K562 (cell line): ENCODE measurements at regions not wholly inside any gene's neighbourhood (a gene's known extent, or its start where the extent isn't known, plus 50 kb on each side); places are given as distances from the start of the nearest gene placed in this dataset.

Experiments
- ATAC-seq: fragments of 200-7000 bp; cut with Tn5 transposase; 3 replicates; pipeline ENCODE4 v1.9.1; 2020; ENCODE audit warnings: moderate library complexity
- BruUV-seq: library from RNA; stranded (reverse); fragments of 400-500 nt; replicated peaks from 2 replicates; lab custom pipeline; 2021; lab: Mats Ljungman, UMichigan
- CTCF ChIA-PET: fragments of 300-600 bp; formaldehyde crosslinking; extraction: SDS; loops from one replicate; lab custom pipeline; 2021; ENCODE audit warnings: low intra/inter-chr PET ratio; lab: Yijun Ruan, JAX
- POLR2A ChIA-PET: fragments of 300-600, 350-650 bp; sonication (Branson Sonifier 250); formaldehyde crosslinking; extraction: SDS; loops from one replicate; lab custom pipeline; 2021; ENCODE audit warnings: antibody characterized with exemption, inconsistent platforms; lab: Yijun Ruan, JAX
- DNase-seq, 4 experiments: peaks; one replicate each; pipeline versions ENCODE4 v3.0.0 to v3.0.0-alpha.2; 2011 to 2018; ENCODE audit warnings: low spot score in 3 of 4, mixed read lengths in 3 of 4; ENCODE audit errors: extremely low read depth in 1 of 4
- FAIRE-seq: peaks from 2 replicates; lab custom pipeline; 2011; peaks lifted over from hg19 to GRCh38; lab: Jason Lieb, UNC
- H2AFZ ChIP-seq: 2 replicates; pipeline ENCODE4 v1.6.0; 2011; ENCODE audit warnings: low read depth, low read length, control low read depth, inconsistent platforms
- H3K27ac ChIP-seq: fragments of 200-600 bp; 3 replicates; pipeline ENCODE4 v1.8.0; 2011; ENCODE audit warnings: low read depth, mild to moderate bottlenecking, control low read depth, inconsistent platforms, low read length, moderate library complexity, mixed read lengths; ENCODE audit errors: extremely low read depth
- H3K27me3 ChIP-seq, 2 experiments: fragments of 300-600 bp in 1 of 2; 2 replicates in 1 of 2; 3 replicates in 1 of 2; pipeline versions ENCODE4 v1.6.0 to v1.8.0; 2011; ENCODE audit warnings: inconsistent platforms in 2 of 2, low read length in 2 of 2, mild to moderate bottlenecking in 1 of 2, mixed read lengths in 1 of 2, moderate library complexity in 1 of 2; ENCODE audit not compliant: control insufficient read depth in 2 of 2, insufficient read depth in 2 of 2
- H3K36me3 ChIP-seq: fragments of 300-600 bp; 3 replicates; pipeline ENCODE4 v1.8.0; 2011; ENCODE audit warnings: mild to moderate bottlenecking, low read length, inconsistent platforms; ENCODE audit not compliant: control insufficient read depth, insufficient read depth
- H3K4me1 ChIP-seq, 2 experiments: fragments of 200-600 bp in 1 of 2; replicated peaks in 1 of 2; 2 replicates in 1 of 2; 3 replicates in 1 of 2; pipeline versions ENCODE4 v1.5.1 to v1.8.0; 2011; ENCODE audit warnings: inconsistent platforms in 2 of 2, low read length in 2 of 2, mild to moderate bottlenecking in 1 of 2, mixed read lengths in 1 of 2, moderate library complexity in 1 of 2; ENCODE audit not compliant: control insufficient read depth in 2 of 2, insufficient read depth in 2 of 2
- H3K4me2 ChIP-seq: 2 replicates; pipeline ENCODE4 v1.6.1; 2011; ENCODE audit warnings: low read length, control low read depth, inconsistent platforms, mixed read lengths; ENCODE audit not compliant: insufficient read depth
- H3K4me3 ChIP-seq: fragments of 200-600 bp; sonication (generic), shearing (Covaris generic); 2 replicates; pipeline ENCODE4 v1.5.1; 2016; ENCODE audit warnings: control low read depth, inconsistent platforms
- H3K79me2 ChIP-seq: fragments of 200-600 bp; 3 replicates; pipeline ENCODE4 v1.8.0; 2011; ENCODE audit warnings: low read length, inconsistent platforms; ENCODE audit not compliant: control insufficient read depth, insufficient read depth
- H3K9ac ChIP-seq, 2 experiments: 2 replicates each; pipeline versions ENCODE4 v1.6.0 to v1.6.1; 2011; ENCODE audit warnings: low read depth in 2 of 2, low read length in 2 of 2, control low read depth in 1 of 2, inconsistent platforms in 1 of 2, mild to moderate bottlenecking in 1 of 2, mixed read lengths in 1 of 2; ENCODE audit not compliant: insufficient read depth in 1 of 2
- H3K9me1 ChIP-seq: one replicate; pipeline ENCODE4 v1.6.0; 2011; ENCODE audit warnings: inconsistent platforms, mild to moderate bottlenecking, low read length, moderate library complexity; ENCODE audit not compliant: control insufficient read depth, insufficient read depth
- H3K9me3 ChIP-seq: replicated peaks from 2 replicates; pipeline ENCODE4 v1.5.1; 2011; ENCODE audit warnings: low read depth, low read length, inconsistent platforms; ENCODE audit not compliant: control insufficient read depth, insufficient read depth
- H4K20me1 ChIP-seq: replicated peaks from 2 replicates; pipeline ENCODE4 v1.6.1; 2011; ENCODE audit warnings: low read length, inconsistent platforms, mixed read lengths; ENCODE audit not compliant: control insufficient read depth, insufficient read depth
- BHLHE40 ChIP-seq: IDR thresholded peaks from 2 replicates; pipeline ENCODE4 v1.6.1; 2011; ENCODE audit warnings: low read length, improper control_type of control experiment
- CCNT2 ChIP-seq: IDR thresholded peaks from 2 replicates; pipeline ENCODE4 v1.6.1; 2011; ENCODE audit warnings: borderline replicate concordance, low read depth, mild to moderate bottlenecking, moderate library complexity, mixed read lengths, low read length; ENCODE audit not compliant: insufficient read length; ENCODE audit errors: extremely low read depth
- RB1 ChIP-seq: fragments of 450-650 bp; IDR thresholded peaks from 2 replicates; pipeline ENCODE4 v1.6.1; 2017; ENCODE audit warnings: low read depth, mild to moderate bottlenecking
- RBBP5 ChIP-seq: fragments of 200-600 bp; sonication (generic); IDR thresholded peaks from 2 replicates; pipeline ENCODE4 v1.6.1; 2012; ENCODE audit warnings: borderline replicate concordance, mild to moderate bottlenecking, low read length, control low read depth, inconsistent platforms; ENCODE audit not compliant: insufficient read depth, poor library complexity, severe bottlenecking
- RHOXF2B ChIP-seq: fragments of 250-450 bp; sonication (Bioruptor Pico); conservative IDR thresholded peaks from 2 replicates; pipeline ENCODE4 v1.5.1; 2021
- SMC3 ChIP-seq: conservative IDR thresholded peaks from 2 replicates; pipeline ENCODE4 v1.6.1; 2011; ENCODE audit warnings: low read depth, low read length, improper control_type of control experiment; ENCODE audit not compliant: insufficient read depth
- TBP ChIP-seq: optimal IDR thresholded peaks from 2 replicates; pipeline ENCODE3; 2011; ENCODE audit warnings: low read depth, low read length, improper control_type of control experiment
- XRCC4 ChIP-seq: IDR thresholded peaks from one replicate; pipeline ENCODE4 v1.6.1; 2011; ENCODE audit not compliant: insufficient read depth, insufficient read length; ENCODE audit errors: extremely low read depth
- ZC3H11A ChIP-seq: IDR thresholded peaks from 2 replicates; pipeline ENCODE4 v1.6.1; 2012; ENCODE audit warnings: low read depth, low read length, improper control_type of control experiment
- WGBS: fragments of 100-300 bp; shearing (Covaris generic); methylation state at CpG from one replicate; pipeline ENCODE4 v1.1.6; 2016; ENCODE audit warnings: low coverage, mixed read lengths; ENCODE audit not compliant: insufficient coverage; ENCODE audit errors: missing lambda C conversion rate; 5-methylcytosine and 5-hydroxymethylcytosine counted together
- in situ Hi-C: fragments of 300-500 bp; cut with MboI; formaldehyde crosslinking; loops from 4 replicates; pipeline ENCODE4 v1.15.0; 2018; ENCODE audit warnings: inconsistent platforms, mixed read lengths
- intact Hi-C: fragments of 100-400 bp; cut with micrococcal nuclease; formaldehyde crosslinking; loops from 2 replicates; pipeline ENCODE4 v1.14.2; 2022
- TF ChIP-seq, protein P1 (sequence below): fragments of 450-650 bp; formaldehyde crosslinking; IDR thresholded peaks from 2 replicates; pipeline ENCODE4 v1.4.0; 2020; ENCODE audit warnings: mild to moderate bottlenecking, moderate library complexity
- TF ChIP-seq, protein P2 (sequence below): fragments of 450-650 bp; IDR thresholded peaks from one replicate; pipeline ENCODE4 v1.6.1; 2018; ENCODE audit warnings: mild to moderate bottlenecking, moderate library complexity; ENCODE audit not compliant: partially characterized antibody
- TF ChIP-seq, protein P3 (sequence below): fragments of 450-650 bp; IDR thresholded peaks from 2 replicates; pipeline ENCODE4 v1.6.1; 2016; ENCODE audit warnings: antibody characterized with exemption
- TF ChIP-seq, protein P4 (sequence below): fragments of 250-450 bp; sonication (Bioruptor Pico); IDR thresholded peaks from 2 replicates; pipeline ENCODE4 v1.4.0; 2020; ENCODE audit warnings: mild to moderate bottlenecking, moderate library complexity

DNA sequence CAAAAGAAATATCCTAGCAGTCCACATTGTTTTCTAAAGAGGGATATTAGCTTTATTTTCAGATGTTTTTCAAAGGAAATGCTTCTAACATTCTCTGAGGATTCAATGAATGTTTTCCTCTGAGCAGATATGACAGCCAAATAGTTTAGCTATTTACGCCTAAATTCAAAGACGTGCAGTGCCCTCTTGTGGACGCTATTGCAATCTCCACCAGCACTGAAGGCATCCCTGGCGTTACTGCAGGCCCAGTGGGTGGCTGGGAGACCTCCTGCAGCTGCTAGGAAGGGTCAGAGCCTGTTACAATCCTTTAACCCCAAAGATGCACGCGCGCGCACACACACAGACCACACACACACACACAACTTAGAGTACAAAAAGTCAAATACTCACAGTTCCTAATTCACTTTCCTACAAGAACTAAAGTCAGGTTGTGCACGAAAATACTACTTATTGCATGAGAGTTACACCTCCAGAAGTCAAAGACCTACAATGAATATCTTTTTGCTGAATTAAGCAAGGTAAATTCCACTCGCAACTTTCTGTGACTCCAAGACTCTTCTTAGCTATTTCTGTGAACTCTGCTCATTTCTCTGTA lies 589.3 kb upstream of the TMEM132C start (continued):
- TF ChIP-seq SMC3 (0 out of 2 replicates have a peak, but pooled peaks have one; percentile 10), RHOXF2B (no peak), TBP (no peak)
- TF ChIP-seq, protein P1, sequence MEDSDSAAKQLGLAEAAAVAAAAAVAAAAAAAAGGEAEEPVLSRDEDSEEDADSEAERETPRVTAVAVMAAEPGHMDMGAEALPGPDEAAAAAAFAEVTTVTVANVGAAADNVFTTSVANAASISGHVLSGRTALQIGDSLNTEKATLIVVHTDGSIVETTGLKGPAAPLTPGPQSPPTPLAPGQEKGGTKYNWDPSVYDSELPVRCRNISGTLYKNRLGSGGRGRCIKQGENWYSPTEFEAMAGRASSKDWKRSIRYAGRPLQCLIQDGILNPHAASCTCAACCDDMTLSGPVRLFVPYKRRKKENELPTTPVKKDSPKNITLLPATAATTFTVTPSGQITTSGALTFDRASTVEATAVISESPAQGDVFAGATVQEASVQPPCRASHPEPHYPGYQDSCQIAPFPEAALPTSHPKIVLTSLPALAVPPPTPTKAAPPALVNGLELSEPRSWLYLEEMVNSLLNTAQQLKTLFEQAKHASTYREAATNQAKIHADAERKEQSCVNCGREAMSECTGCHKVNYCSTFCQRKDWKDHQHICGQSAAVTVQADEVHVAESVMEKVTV = peak; percentile 32; the same call in 1 of the 2 replicates
- TF ChIP-seq, protein P2, sequence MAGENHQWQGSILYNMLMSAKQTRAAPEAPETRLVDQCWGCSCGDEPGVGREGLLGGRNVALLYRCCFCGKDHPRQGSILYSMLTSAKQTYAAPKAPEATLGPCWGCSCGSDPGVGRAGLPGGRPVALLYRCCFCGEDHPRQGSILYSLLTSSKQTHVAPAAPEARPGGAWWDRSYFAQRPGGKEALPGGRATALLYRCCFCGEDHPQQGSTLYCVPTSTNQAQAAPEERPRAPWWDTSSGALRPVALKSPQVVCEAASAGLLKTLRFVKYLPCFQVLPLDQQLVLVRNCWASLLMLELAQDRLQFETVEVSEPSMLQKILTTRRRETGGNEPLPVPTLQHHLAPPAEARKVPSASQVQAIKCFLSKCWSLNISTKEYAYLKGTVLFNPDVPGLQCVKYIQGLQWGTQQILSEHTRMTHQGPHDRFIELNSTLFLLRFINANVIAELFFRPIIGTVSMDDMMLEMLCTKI = no peak

DNA sequence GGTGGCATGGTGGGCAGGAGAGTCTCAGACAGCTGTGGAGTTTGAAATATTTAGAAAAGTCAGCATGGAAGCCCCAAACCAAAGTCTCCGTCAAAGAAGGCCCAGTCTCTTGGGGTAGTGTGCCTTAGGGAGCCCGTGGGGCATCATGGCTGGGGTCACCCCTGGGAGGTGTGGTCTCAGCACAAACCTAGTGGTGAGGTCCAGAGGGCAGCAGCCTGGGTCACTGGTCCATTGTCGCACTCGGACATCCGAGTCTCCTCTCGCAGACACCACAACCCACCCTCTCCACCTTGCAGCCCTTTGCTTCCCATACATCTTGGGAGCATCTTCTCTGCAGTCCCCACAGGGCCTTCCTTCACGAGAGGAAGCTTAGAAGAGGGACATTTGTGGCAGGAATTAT lies 588.0 kb upstream of the TMEM132C start:
- in situ Hi-C loops = no loop called here
- no peaks in the 10 kb centered on the region for H3K27me3 ChIP-seq
- H3K36me3 ChIP-seq = no peaks in the 10 kb centered on the region
- H3K4me1 ChIP-seq = no peaks in the 10 kb centered on the region
- no peak overlapping the region for H3K4me3 ChIP-seq
- no peaks in the 10 kb centered on the region for H4K20me1 ChIP-seq
- H2AFZ ChIP-seq = no peak overlapping the region
- no TSS peak for BruUV-seq
- DNase-seq (no peak), ATAC-seq (no peak), FAIRE-seq (no peak)
- H3K79me2 ChIP-seq = no peaks in the 10 kb centered on the region
- H3K9me1 ChIP-seq = no peaks in the 10 kb centered on the region
- no peaks in the 10 kb centered on the region for H3K9me3 ChIP-seq
- no peak overlapping the region for H3K27ac ChIP-seq
- ChIA-PET CTCF (no interaction called here), POLR2A (interaction anchor here (1.2 kb wide), 1 partner anchor 15 kb away, joined by 3 read pairs; no protein-coding TSS in a partner anchor)
- intact Hi-C loops = loop anchor here (5.0 kb wide), 1 partner anchor 297 kb away; no protein-coding TSS in a partner anchor
- H3K4me2 ChIP-seq = no peak overlapping the region
- no peak overlapping the region for H3K9ac ChIP-seq
- WGBS = 3% methylated on average over 7 of the region's 7 CpGs
- TF ChIP-seq, protein P3, sequence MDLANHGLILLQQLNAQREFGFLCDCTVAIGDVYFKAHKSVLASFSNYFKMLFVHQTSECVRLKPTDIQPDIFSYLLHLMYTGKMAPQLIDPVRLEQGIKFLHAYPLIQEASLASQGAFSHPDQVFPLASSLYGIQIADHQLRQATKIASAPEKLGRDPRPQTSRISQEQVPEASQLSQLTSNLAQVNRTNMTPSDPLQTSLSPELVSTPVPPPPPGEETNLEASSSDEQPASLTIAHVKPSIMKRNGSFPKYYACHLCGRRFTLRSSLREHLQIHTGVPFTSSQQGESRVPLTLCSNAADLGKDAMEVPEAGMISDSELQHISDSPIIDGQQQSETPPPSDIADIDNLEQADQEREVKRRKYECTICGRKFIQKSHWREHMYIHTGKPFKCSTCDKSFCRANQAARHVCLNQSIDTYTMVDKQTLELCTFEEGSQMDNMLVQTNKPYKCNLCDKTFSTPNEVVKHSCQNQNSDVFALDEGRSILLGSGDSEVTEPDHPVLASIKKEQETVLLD = no peak
- no peak for TF ChIP-seq BHLHE40
- no peak for TF ChIP-seq ZC3H11A
- no peak for TF ChIP-seq RBBP5
- TF ChIP-seq CCNT2 = no peak
- no peak for TF ChIP-seq XRCC4
- TF ChIP-seq, protein P4, sequence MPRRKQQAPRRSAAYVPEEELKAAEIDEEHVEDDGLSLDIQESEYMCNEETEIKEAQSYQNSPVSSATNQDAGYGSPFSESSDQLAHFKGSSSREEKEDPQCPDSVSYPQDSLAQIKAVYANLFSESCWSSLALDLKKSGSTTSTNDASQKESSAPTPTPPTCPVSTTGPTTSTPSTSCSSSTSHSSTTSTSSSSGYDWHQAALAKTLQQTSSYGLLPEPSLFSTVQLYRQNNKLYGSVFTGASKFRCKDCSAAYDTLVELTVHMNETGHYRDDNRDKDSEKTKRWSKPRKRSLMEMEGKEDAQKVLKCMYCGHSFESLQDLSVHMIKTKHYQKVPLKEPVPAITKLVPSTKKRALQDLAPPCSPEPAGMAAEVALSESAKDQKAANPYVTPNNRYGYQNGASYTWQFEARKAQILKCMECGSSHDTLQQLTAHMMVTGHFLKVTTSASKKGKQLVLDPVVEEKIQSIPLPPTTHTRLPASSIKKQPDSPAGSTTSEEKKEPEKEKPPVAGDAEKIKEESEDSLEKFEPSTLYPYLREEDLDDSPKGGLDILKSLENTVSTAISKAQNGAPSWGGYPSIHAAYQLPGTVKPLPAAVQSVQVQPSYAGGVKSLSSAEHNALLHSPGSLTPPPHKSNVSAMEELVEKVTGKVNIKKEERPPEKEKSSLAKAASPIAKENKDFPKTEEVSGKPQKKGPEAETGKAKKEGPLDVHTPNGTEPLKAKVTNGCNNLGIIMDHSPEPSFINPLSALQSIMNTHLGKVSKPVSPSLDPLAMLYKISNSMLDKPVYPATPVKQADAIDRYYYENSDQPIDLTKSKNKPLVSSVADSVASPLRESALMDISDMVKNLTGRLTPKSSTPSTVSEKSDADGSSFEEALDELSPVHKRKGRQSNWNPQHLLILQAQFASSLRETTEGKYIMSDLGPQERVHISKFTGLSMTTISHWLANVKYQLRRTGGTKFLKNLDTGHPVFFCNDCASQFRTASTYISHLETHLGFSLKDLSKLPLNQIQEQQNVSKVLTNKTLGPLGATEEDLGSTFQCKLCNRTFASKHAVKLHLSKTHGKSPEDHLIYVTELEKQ (CRISPR knock-in tag) = no peak
- TF ChIP-seq RB1 = no peak
